CD4-positive, alpha-beta T cell (primary cell): ENCODE measurements at regions not wholly inside any gene's neighbourhood (a gene's known extent, or its start where the extent isn't known, plus 50 kb on each side); places are given as distances from the start of the nearest gene placed in this dataset.

ENCODE experiments used
- ATAC-seq: fragments of 200-7000 bp; cut with Tn5 transposase; one replicate; pipeline ENCODE4 v1.10.0; 2022; ENCODE audit warnings: mild to moderate bottlenecking; ENCODE audit not compliant: poor library complexity
- CTCF ChIA-PET: fragments of 350-600 bp; sonication (Branson Sonifier 250); formaldehyde crosslinking; loops from one replicate; lab custom pipeline; 2021; ENCODE audit warnings: antibody characterized with exemption, inconsistent platforms; lab: Charles Lee
- POLR2A ChIA-PET: fragments of 350-600 bp; sonication (Branson Sonifier 250); formaldehyde crosslinking; loops from one replicate; lab custom pipeline; 2021; ENCODE audit warnings: antibody characterized with exemption, inconsistent platforms; lab: Charles Lee
- DNase-seq, 14 experiments: peaks; one replicate each; pipeline ENCODE4 v3.0.0-alpha.2; 2013 to 2020; ENCODE audit warnings: mixed read lengths in 2 of 14
- H3K27ac ChIP-seq, 2 donors: one replicate each; pipeline versions ENCODE4 v1.5.1 to v1.7.0; 2013; ENCODE audit warnings: low read length in 2 of 2, low read depth in 1 of 2, mild to moderate bottlenecking in 1 of 2
- H3K27me3 ChIP-seq, 2 experiments: 1 replicate in 1 of 2; 2 replicates in 1 of 2; pipeline versions ENCODE4 v1.6.1 to v1.7.0; 2013; ENCODE audit warnings: low read length in 2 of 2, control low read depth in 1 of 2, mild to moderate bottlenecking in 1 of 2, moderate library complexity in 1 of 2; ENCODE audit not compliant: insufficient read depth in 2 of 2, control insufficient read depth in 1 of 2
- H3K36me3 ChIP-seq: one replicate; pipeline ENCODE4 v1.6.1; 2013; ENCODE audit warnings: low read length, control low read depth; ENCODE audit not compliant: insufficient read depth
- H3K4me1 ChIP-seq: one replicate; pipeline ENCODE4 v1.6.1; 2013; ENCODE audit warnings: low read length, control low read depth; ENCODE audit not compliant: insufficient read depth
- H3K4me3 ChIP-seq: one replicate; pipeline ENCODE4 v1.5.1; 2013; ENCODE audit warnings: mild to moderate bottlenecking, low read length, moderate library complexity
- H3K9me3 ChIP-seq, 2 experiments: 1 replicate in 1 of 2; 2 replicates in 1 of 2; pipeline versions ENCODE4 v1.6.1 to v1.7.0; 2013; ENCODE audit warnings: low read length in 2 of 2, mild to moderate bottlenecking in 2 of 2, control low read depth in 1 of 2, moderate library complexity in 1 of 2; ENCODE audit not compliant: control insufficient read depth in 1 of 2, insufficient read depth in 1 of 2
- H3K27ac Mint-ChIP-seq: one replicate; pipeline ENCODE4 v1.8.0; 2020; ENCODE audit warnings: mixed read lengths
- H3K27me3 Mint-ChIP-seq: one replicate; pipeline ENCODE4 v1.8.0; 2021; ENCODE audit warnings: mixed read lengths
- H3K36me3 Mint-ChIP-seq: one replicate; pipeline ENCODE4 v1.8.0; 2021; ENCODE audit warnings: low read depth, mixed read lengths
- H3K4me1 Mint-ChIP-seq: one replicate; pipeline ENCODE4 v1.8.0; 2021; ENCODE audit warnings: low read depth, mixed read lengths
- H3K4me3 Mint-ChIP-seq: one replicate; pipeline ENCODE4 v1.8.0; 2020; ENCODE audit warnings: mild to moderate bottlenecking, mixed read lengths
- H3K9me3 Mint-ChIP-seq: one replicate; pipeline ENCODE4 v1.8.0; 2020; ENCODE audit warnings: mixed read lengths
- CTCF ChIP-seq: fragments of 200-600 bp; IDR thresholded peaks from one replicate; pipeline ENCODE4 v1.8.0; 2022; ENCODE audit warnings: antibody characterized with exemption, mild to moderate bottlenecking
- intact Hi-C, 2 experiments: fragments of 100-400 bp; cut with DNase I in 1 of 2; cut with micrococcal nuclease in 1 of 2; formaldehyde crosslinking; loops; one replicate each; pipeline versions ENCODE4 v1.15.1 to v1.9.0; 2023 to 2025; cut with DNase I, micrococcal nuclease

- POLR2A ChIA-PET = no interaction called here
- peaks cover 6% of the 10 kb centered on the region for H3K27me3 Mint-ChIP-seq
- Histone ChIP-seq H3K9me3 (no peaks in the 10 kb centered on the region), H3K36me3 (no peaks in the 10 kb centered on the region), H3K4me3 (no peak overlapping the region), H3K27ac (no peak overlapping the region), H3K4me1 (no peaks in the 10 kb centered on the region), H3K27me3 (peaks cover 0 to 4% of the 10 kb centered on the region in 2 experiments)
- TF ChIP-seq CTCF = no peak
- CTCF ChIA-PET = no interaction called here
- H3K27ac Mint-ChIP-seq = no peak overlapping the region
- H3K36me3 Mint-ChIP-seq = no peaks in the 10 kb centered on the region
- intact Hi-C loops = no loop called here
- ATAC-seq = no peak
- no peaks in the 10 kb centered on the region for H3K9me3 Mint-ChIP-seq
- H3K4me1 Mint-ChIP-seq = no peaks in the 10 kb centered on the region
- H3K4me3 Mint-ChIP-seq = no peak overlapping the region
- no peak for DNase-seq
Measured at GRCh38 chr1:95171270-95172245, 54.4 kb downstream of the TLCD4 start.

GRCh38 chr1:95176861-95177260 is 57.1 kb upstream of the RWDD3 start:
- H3K27ac Mint-ChIP-seq = no peak overlapping the region
- H3K27me3 Mint-ChIP-seq = peaks cover 6% of the 10 kb centered on the region
- no peak for ATAC-seq
- Histone ChIP-seq H3K27ac (no peak overlapping the region), H3K27me3 (peaks cover 0 to 4% of the 10 kb centered on the region in 2 experiments), H3K4me1 (no peaks in the 10 kb centered on the region), H3K36me3 (no peaks in the 10 kb centered on the region), H3K9me3 (no peaks in the 10 kb centered on the region), H3K4me3 (no peak overlapping the region)
- TF ChIP-seq CTCF = no peak
- intact Hi-C loops = no loop called here
- H3K4me1 Mint-ChIP-seq = no peaks in the 10 kb centered on the region
- H3K36me3 Mint-ChIP-seq = no peaks in the 10 kb centered on the region
- no peak overlapping the region for H3K4me3 Mint-ChIP-seq
- CTCF ChIA-PET = no interaction called here
- no peak for DNase-seq
- H3K9me3 Mint-ChIP-seq = no peaks in the 10 kb centered on the region
- POLR2A ChIA-PET = no interaction called here

- ATAC-seq (no peak), DNase-seq (no peak)
- H3K27ac Mint-ChIP-seq = no peak overlapping the region
- peaks cover 6% of the 10 kb centered on the region for H3K27me3 Mint-ChIP-seq
- H3K4me3 Mint-ChIP-seq = no peak overlapping the region
- H3K9me3 Mint-ChIP-seq = no peaks in the 10 kb centered on the region
- TF ChIP-seq CTCF = no peak
- Histone ChIP-seq H3K36me3 (no peaks in the 10 kb centered on the region), H3K4me1 (no peaks in the 10 kb centered on the region), H3K9me3 (no peaks in the 10 kb centered on the region), H3K27me3 (no peaks in the 10 kb centered on the region), H3K27ac (no peak overlapping the region), H3K4me3 (no peak overlapping the region)
- intact Hi-C loops = no loop called here
- ChIA-PET POLR2A (no interaction called here), CTCF (no interaction called here)
- H3K36me3 Mint-ChIP-seq = no peaks in the 10 kb centered on the region
- no peaks in the 10 kb centered on the region for H3K4me1 Mint-ChIP-seq
Measured at GRCh38 chr1:95179205-95179986, 54.6 kb upstream of the RWDD3 start.
